ENCODE measurements at regions not wholly inside any gene's neighbourhood (a gene's known extent, or its start where the extent isn't known, plus 50 kb on each side); places are given as distances from the start of the nearest gene placed in this dataset.
"Not testable (repeated sequence)": the region's sequence is repeated elsewhere in the genome, so short reads cannot be mapped to it uniquely, and the experiment has no call there.

- Histone ChIP-seq H3K9ac (ENCODE audit: low read length) (no peak overlapping the region), H3K27ac (ENCODE audit: low read depth, low read length) (no peak overlapping the region), H3K4me1 (ENCODE audit: insufficient read depth, low read length) (no peaks in the 10 kb centered on the region), H3K27me3 (ENCODE audit: control insufficient read depth in 1 of 2, insufficient read depth in 2 of 2, low read length in 2 of 2) (no peaks in the 10 kb centered on the region), H3K9me3 (ENCODE audit: low read length) (no peaks in the 10 kb centered on the region), H3K36me3 (ENCODE audit: insufficient read depth, low read length) (no peaks in the 10 kb centered on the region), H3K4me3 (ENCODE audit: low read depth in 1 of 2, low read length in 2 of 2) (no peak overlapping the region)
Measured at GRCh38 chr14:101087614-101088394, 184.3 kb upstream of the RTL1 start.

- H3K27ac ChIP-seq (ENCODE audit: low read depth, low read length), result no peak overlapping the region
- H3K4me1 ChIP-seq (ENCODE audit: insufficient read depth, low read length), result no peaks in the 10 kb centered on the region
- H3K27me3 ChIP-seq (ENCODE audit: control insufficient read depth in 1 of 2, insufficient read depth in 2 of 2, low read length in 2 of 2), result no peaks in the 10 kb centered on the region
- H3K4me3 ChIP-seq (ENCODE audit: low read depth in 1 of 2, low read length in 2 of 2), result no peak overlapping the region
- H3K9ac ChIP-seq (ENCODE audit: low read length), result no peak overlapping the region
- no peaks in the 10 kb centered on the region for H3K9me3 ChIP-seq (ENCODE audit: low read length)
- H3K36me3 ChIP-seq (ENCODE audit: insufficient read depth, low read length), result no peaks in the 10 kb centered on the region
Measured at GRCh38 chr14:101088395-101088667, 184.8 kb upstream of the RTL1 start.

GRCh38 chr14:101088714-101089113 lies 185.2 kb upstream of the RTL1 start:
- Histone ChIP-seq H3K4me3 (ENCODE audit: low read depth in 1 of 2, low read length in 2 of 2) (no peak overlapping the region), H3K9me3 (ENCODE audit: low read length) (no peaks in the 10 kb centered on the region), H3K27ac (ENCODE audit: low read depth, low read length) (no peak overlapping the region)

GRCh38 chr14:101090478-101090877 lies 187.0 kb upstream of the RTL1 start:
- H3K27ac ChIP-seq (ENCODE audit: low read depth, low read length); H3K9me3 ChIP-seq (ENCODE audit: low read length); H3K27me3 ChIP-seq (ENCODE audit: control insufficient read depth in 1 of 2, insufficient read depth in 2 of 2, low read length in 2 of 2); H3K4me1 ChIP-seq (ENCODE audit: insufficient read depth, low read length); H3K9ac ChIP-seq (ENCODE audit: low read length); H3K4me3 ChIP-seq (ENCODE audit: low read depth in 1 of 2, low read length in 2 of 2); H3K36me3 ChIP-seq (ENCODE audit: insufficient read depth, low read length): not testable (repeated sequence)

More at GRCh38 chr14:101088714-101089113, 185.2 kb upstream of the RTL1 start:
- no peaks in the 10 kb centered on the region for H3K4me1 ChIP-seq (ENCODE audit: insufficient read depth, low read length)
- H3K36me3 ChIP-seq (ENCODE audit: insufficient read depth, low read length), result no peaks in the 10 kb centered on the region
- H3K27me3 ChIP-seq (ENCODE audit: control insufficient read depth in 1 of 2, insufficient read depth in 2 of 2, low read length in 2 of 2), result no peaks in the 10 kb centered on the region
- no peak overlapping the region for H3K9ac ChIP-seq (ENCODE audit: low read length)

- Histone ChIP-seq H3K27ac (ENCODE audit: low read depth, low read length) (no peak overlapping the region), H3K4me3 (ENCODE audit: low read depth in 1 of 2, low read length in 2 of 2) (no peak overlapping the region), H3K27me3 (ENCODE audit: control insufficient read depth in 1 of 2, insufficient read depth in 2 of 2, low read length in 2 of 2) (no peaks in the 10 kb centered on the region), H3K4me1 (ENCODE audit: insufficient read depth, low read length) (no peaks in the 10 kb centered on the region), H3K36me3 (ENCODE audit: insufficient read depth, low read length) (no peaks in the 10 kb centered on the region), H3K9ac (ENCODE audit: low read length) (no peak overlapping the region), H3K9me3 (ENCODE audit: low read length) (no peaks in the 10 kb centered on the region)
Measured at GRCh38 chr14:101090976-101091375, 187.5 kb upstream of the RTL1 start.

GRCh38 chr14:101094916-101095315 lies 191.4 kb upstream of the RTL1 start:
- not testable (repeated sequence) for H3K27ac ChIP-seq (ENCODE audit: low read depth, low read length); H3K36me3 ChIP-seq (ENCODE audit: insufficient read depth, low read length); H3K4me1 ChIP-seq (ENCODE audit: insufficient read depth, low read length); H3K9ac ChIP-seq (ENCODE audit: low read length); H3K4me3 ChIP-seq (ENCODE audit: low read depth in 1 of 2, low read length in 2 of 2); H3K9me3 ChIP-seq (ENCODE audit: low read length); H3K27me3 ChIP-seq (ENCODE audit: control insufficient read depth in 1 of 2, insufficient read depth in 2 of 2, low read length in 2 of 2)

GRCh38 chr14:101096551-101096950 lies 193.0 kb upstream of the RTL1 start:
- H3K27me3 ChIP-seq (ENCODE audit: control insufficient read depth in 1 of 2, insufficient read depth in 2 of 2, low read length in 2 of 2), result no peaks in the 10 kb centered on the region
- no peak overlapping the region for H3K4me3 ChIP-seq (ENCODE audit: low read depth in 1 of 2, low read length in 2 of 2)
- H3K9ac ChIP-seq (ENCODE audit: low read length), result no peak overlapping the region
- no peaks in the 10 kb centered on the region for H3K36me3 ChIP-seq (ENCODE audit: insufficient read depth, low read length)
- H3K9me3 ChIP-seq (ENCODE audit: low read length), result peaks cover 3% of the 10 kb centered on the region
- H3K27ac ChIP-seq (ENCODE audit: low read depth, low read length), result no peak overlapping the region
- H3K4me1 ChIP-seq (ENCODE audit: insufficient read depth, low read length), result no peaks in the 10 kb centered on the region

- Histone ChIP-seq H3K27me3 (ENCODE audit: control insufficient read depth in 1 of 2, insufficient read depth in 2 of 2, low read length in 2 of 2) (no peaks in the 10 kb centered on the region), H3K36me3 (ENCODE audit: insufficient read depth, low read length) (no peaks in the 10 kb centered on the region), H3K27ac (ENCODE audit: low read depth, low read length) (no peak overlapping the region)
Measured at GRCh38 chr14:101097109-101097793, 193.7 kb upstream of the RTL1 start.

GRCh38 chr14:101098177-101098576 lies 194.7 kb upstream of the RTL1 start:
- Histone ChIP-seq H3K4me1 (ENCODE audit: insufficient read depth, low read length) (no peaks in the 10 kb centered on the region), H3K4me3 (ENCODE audit: low read depth in 1 of 2, low read length in 2 of 2) (no peak overlapping the region), H3K27me3 (ENCODE audit: control insufficient read depth in 1 of 2, insufficient read depth in 2 of 2, low read length in 2 of 2) (no peaks in the 10 kb centered on the region), H3K27ac (ENCODE audit: low read depth, low read length) (no peak overlapping the region), H3K9me3 (ENCODE audit: low read length) (peaks cover 3% of the 10 kb centered on the region), H3K9ac (ENCODE audit: low read length) (no peak overlapping the region), H3K36me3 (ENCODE audit: insufficient read depth, low read length) (no peaks in the 10 kb centered on the region)

More at GRCh38 chr14:101097109-101097793, 193.7 kb upstream of the RTL1 start:
- Histone ChIP-seq H3K4me3 (ENCODE audit: low read depth in 1 of 2, low read length in 2 of 2) (no peak overlapping the region), H3K4me1 (ENCODE audit: insufficient read depth, low read length) (no peaks in the 10 kb centered on the region), H3K9ac (ENCODE audit: low read length) (no peak overlapping the region), H3K9me3 (ENCODE audit: low read length) (peaks cover 3% of the 10 kb centered on the region)

GRCh38 chr14:101098641-101099040 lies 195.1 kb upstream of the RTL1 start:
- H3K27me3 ChIP-seq (ENCODE audit: control insufficient read depth in 1 of 2, insufficient read depth in 2 of 2, low read length in 2 of 2), result no peaks in the 10 kb centered on the region

GRCh38 chr14:101101456-101102056 lies 198.0 kb upstream of the RTL1 start:
- Histone ChIP-seq H3K4me1 (ENCODE audit: insufficient read depth, low read length) (no peaks in the 10 kb centered on the region), H3K9ac (ENCODE audit: low read length) (no peak overlapping the region), H3K4me3 (ENCODE audit: low read depth in 1 of 2, low read length in 2 of 2) (no peak overlapping the region), H3K36me3 (ENCODE audit: insufficient read depth, low read length) (no peaks in the 10 kb centered on the region), H3K9me3 (ENCODE audit: low read length) (peaks cover 3% of the 10 kb centered on the region), H3K27me3 (ENCODE audit: control insufficient read depth in 1 of 2, insufficient read depth in 2 of 2, low read length in 2 of 2) (no peaks in the 10 kb centered on the region), H3K27ac (ENCODE audit: low read depth, low read length) (no peak overlapping the region)

More at GRCh38 chr14:101098641-101099040, 195.1 kb upstream of the RTL1 start:
- Histone ChIP-seq H3K36me3 (ENCODE audit: insufficient read depth, low read length) (no peaks in the 10 kb centered on the region), H3K9ac (ENCODE audit: low read length) (no peak overlapping the region), H3K4me3 (ENCODE audit: low read depth in 1 of 2, low read length in 2 of 2) (no peak overlapping the region), H3K27ac (ENCODE audit: low read depth, low read length) (no peak overlapping the region), H3K9me3 (ENCODE audit: low read length) (peaks cover 3% of the 10 kb centered on the region), H3K4me1 (ENCODE audit: insufficient read depth, low read length) (no peaks in the 10 kb centered on the region)
